ENCODE measurements at regions not wholly inside any gene's neighbourhood (a gene's known extent, or its start where the extent isn't known, plus 50 kb on each side); places are given as distances from the start of the nearest gene placed in this dataset.

- Histone ChIP-seq H3K9me3 (ENCODE audit: control insufficient read depth in 4 of 4, low read length in 3 of 4) (no peaks in the 10 kb centered on the region), H3K9ac (ENCODE audit: low read depth in 1 of 2, low read length in 2 of 2) (no peak overlapping the region), H3K27ac (ENCODE audit: low read depth in 1 of 2, low read length in 2 of 2) (no peak overlapping the region), H3K4me3 (ENCODE audit: low read depth in 1 of 3, low read length in 3 of 3) (no peak overlapping the region), H3K4me1 (ENCODE audit: control insufficient read depth in 4 of 4, insufficient read depth in 4 of 4, low read length in 3 of 4) (peaks cover 1 to 10% (median 6%) of the 10 kb centered on the region in 4 donors), H3K36me3 (ENCODE audit: control insufficient read depth in 4 of 4, insufficient read depth in 3 of 4, low read depth in 1 of 4, low read length in 3 of 4) (peaks cover 0 to 9% (median 4%) of the 10 kb centered on the region in 4 donors), H3K27me3 (ENCODE audit: control insufficient read depth in 4 of 4, insufficient read depth in 4 of 4, low read length in 3 of 4) (no peaks in the 10 kb centered on the region)
- no peak for DNase-seq (ENCODE audit: low spot score)
- WGBS: 14% methylated on average over 2 of the region's 2 CpGs
- TF ChIP-seq RAD21 (IDR thresholded peaks at IDR 0.05) (peak in 1 of 2 donors; percentile 14), NR2F2 (IDR thresholded peaks at IDR 0.05) (no peak), SP1 (IDR thresholded peaks at IDR 0.05) (no peak), FOXA2 (IDR thresholded peaks at IDR 0.05) (peak; percentile 62), MAX (IDR thresholded peaks at IDR 0.05) (peak; percentile 21), JUND (IDR thresholded peaks at IDR 0.05) (no peak), HNF4A (conservative IDR thresholded peaks at IDR 0.05) (peak; percentile 38 to 57), RXRA (IDR thresholded peaks at IDR 0.05) (peak in 1 of 2 donors; percentile 44)
These were observed 65.2 kb downstream of the HYCC1 start for GRCh38 chr7:22948770-22949169.

- H3K27me3 ChIP-seq (ENCODE audit: control insufficient read depth in 4 of 4, insufficient read depth in 4 of 4, low read length in 3 of 4): no peaks in the 10 kb centered on the region
- peaks cover 0 to 13% (median 4%) of the 10 kb centered on the region in 4 donors for H3K36me3 ChIP-seq (ENCODE audit: control insufficient read depth in 4 of 4, insufficient read depth in 3 of 4, low read depth in 1 of 4, low read length in 3 of 4)
- 88% methylated on average over 6 of the region's 6 CpGs for WGBS
- TF ChIP-seq EGR1 (IDR thresholded peaks at IDR 0.05; ENCODE audit: low read depth in 2 of 2) (no peak), NR2F2 (IDR thresholded peaks at IDR 0.05) (no peak), FOXA2 (IDR thresholded peaks at IDR 0.05) (no peak), HNF4A (conservative IDR thresholded peaks at IDR 0.05) (no peak), RAD21 (IDR thresholded peaks at IDR 0.05) (no peak), MAX (IDR thresholded peaks at IDR 0.05) (no peak), YY1 (IDR thresholded peaks at IDR 0.05) (no peak), HNF4G (IDR thresholded peaks at IDR 0.05) (no peak), RXRA (IDR thresholded peaks at IDR 0.05) (no peak)
- H3K9ac ChIP-seq (ENCODE audit: low read depth in 1 of 2, low read length in 2 of 2): no peak overlapping the region
- H3K27ac ChIP-seq (ENCODE audit: low read depth in 1 of 2, low read length in 2 of 2): no peak overlapping the region
- H3K4me3 ChIP-seq (ENCODE audit: low read depth in 1 of 3, low read length in 3 of 3): no peak overlapping the region
- no peaks in the 10 kb centered on the region for H3K9me3 ChIP-seq (ENCODE audit: control insufficient read depth in 4 of 4, low read length in 3 of 4)
- DNase-seq (ENCODE audit: low spot score): no peak
- peaks cover 1 to 10% (median 6%) of the 10 kb centered on the region in 4 donors for H3K4me1 ChIP-seq (ENCODE audit: control insufficient read depth in 4 of 4, insufficient read depth in 4 of 4, low read length in 3 of 4)
These were observed 68.3 kb downstream of the HYCC1 start for GRCh38 chr7:22945584-22945983.

- no peak overlapping the region for H3K27ac ChIP-seq (ENCODE audit: low read depth in 1 of 2, low read length in 2 of 2)
- peaks cover 0 to 10% (median 6%) of the 10 kb centered on the region in 4 donors for H3K4me1 ChIP-seq (ENCODE audit: control insufficient read depth in 4 of 4, insufficient read depth in 4 of 4, low read length in 3 of 4)
- H3K27me3 ChIP-seq (ENCODE audit: control insufficient read depth in 4 of 4, insufficient read depth in 4 of 4, low read length in 3 of 4): no peaks in the 10 kb centered on the region
- H3K9ac ChIP-seq (ENCODE audit: low read depth in 1 of 2, low read length in 2 of 2): no peak overlapping the region
- TF ChIP-seq, protein P1, sequence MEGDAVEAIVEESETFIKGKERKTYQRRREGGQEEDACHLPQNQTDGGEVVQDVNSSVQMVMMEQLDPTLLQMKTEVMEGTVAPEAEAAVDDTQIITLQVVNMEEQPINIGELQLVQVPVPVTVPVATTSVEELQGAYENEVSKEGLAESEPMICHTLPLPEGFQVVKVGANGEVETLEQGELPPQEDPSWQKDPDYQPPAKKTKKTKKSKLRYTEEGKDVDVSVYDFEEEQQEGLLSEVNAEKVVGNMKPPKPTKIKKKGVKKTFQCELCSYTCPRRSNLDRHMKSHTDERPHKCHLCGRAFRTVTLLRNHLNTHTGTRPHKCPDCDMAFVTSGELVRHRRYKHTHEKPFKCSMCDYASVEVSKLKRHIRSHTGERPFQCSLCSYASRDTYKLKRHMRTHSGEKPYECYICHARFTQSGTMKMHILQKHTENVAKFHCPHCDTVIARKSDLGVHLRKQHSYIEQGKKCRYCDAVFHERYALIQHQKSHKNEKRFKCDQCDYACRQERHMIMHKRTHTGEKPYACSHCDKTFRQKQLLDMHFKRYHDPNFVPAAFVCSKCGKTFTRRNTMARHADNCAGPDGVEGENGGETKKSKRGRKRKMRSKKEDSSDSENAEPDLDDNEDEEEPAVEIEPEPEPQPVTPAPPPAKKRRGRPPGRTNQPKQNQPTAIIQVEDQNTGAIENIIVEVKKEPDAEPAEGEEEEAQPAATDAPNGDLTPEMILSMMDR (IDR thresholded peaks at IDR 0.05; ENCODE audit: low read depth, low read length, missing input control): no peak
- TF ChIP-seq FOXA1 (IDR thresholded peaks at IDR 0.05) (no peak), HNF4A (conservative IDR thresholded peaks at IDR 0.05) (peak in 1 of 2 donors; percentile 11), ATF3 (IDR thresholded peaks at IDR 0.05) (no peak)
- TF ChIP-seq, protein P2, sequence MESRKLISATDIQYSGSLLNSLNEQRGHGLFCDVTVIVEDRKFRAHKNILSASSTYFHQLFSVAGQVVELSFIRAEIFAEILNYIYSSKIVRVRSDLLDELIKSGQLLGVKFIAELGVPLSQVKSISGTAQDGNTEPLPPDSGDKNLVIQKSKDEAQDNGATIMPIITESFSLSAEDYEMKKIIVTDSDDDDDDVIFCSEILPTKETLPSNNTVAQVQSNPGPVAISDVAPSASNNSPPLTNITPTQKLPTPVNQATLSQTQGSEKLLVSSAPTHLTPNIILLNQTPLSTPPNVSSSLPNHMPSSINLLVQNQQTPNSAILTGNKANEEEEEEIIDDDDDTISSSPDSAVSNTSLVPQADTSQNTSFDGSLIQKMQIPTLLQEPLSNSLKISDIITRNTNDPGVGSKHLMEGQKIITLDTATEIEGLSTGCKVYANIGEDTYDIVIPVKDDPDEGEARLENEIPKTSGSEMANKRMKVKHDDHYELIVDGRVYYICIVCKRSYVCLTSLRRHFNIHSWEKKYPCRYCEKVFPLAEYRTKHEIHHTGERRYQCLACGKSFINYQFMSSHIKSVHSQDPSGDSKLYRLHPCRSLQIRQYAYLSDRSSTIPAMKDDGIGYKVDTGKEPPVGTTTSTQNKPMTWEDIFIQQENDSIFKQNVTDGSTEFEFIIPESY (IDR thresholded peaks at IDR 0.05): no peak
- no peaks in the 10 kb centered on the region for H3K9me3 ChIP-seq (ENCODE audit: control insufficient read depth in 4 of 4, low read length in 3 of 4)
- no peak overlapping the region for H3K4me3 ChIP-seq (ENCODE audit: low read depth in 1 of 3, low read length in 3 of 3)
- 82% methylated on average over 2 of the region's 2 CpGs for whole genome bisulfite sequencing
- peaks cover 0 to 13% (median 4%) of the 10 kb centered on the region in 4 donors for H3K36me3 ChIP-seq (ENCODE audit: control insufficient read depth in 4 of 4, insufficient read depth in 3 of 4, low read depth in 1 of 4, low read length in 3 of 4)
- no peak for DNase-seq (ENCODE audit: low spot score)
These were observed 69.4 kb downstream of the HYCC1 start for GRCh38 chr7:22944510-22944909.

Measured in liver (tissue), 8 donors.